ENCODE measurements at regions not wholly inside any gene's neighbourhood (a gene's known extent, or its start where the extent isn't known, plus 50 kb on each side); places are given as distances from the start of the nearest gene placed in this dataset.
"Not testable (repeated sequence)": the region's sequence is repeated elsewhere in the genome, so short reads cannot be mapped to it uniquely, and the experiment has no call there.

DNA sequence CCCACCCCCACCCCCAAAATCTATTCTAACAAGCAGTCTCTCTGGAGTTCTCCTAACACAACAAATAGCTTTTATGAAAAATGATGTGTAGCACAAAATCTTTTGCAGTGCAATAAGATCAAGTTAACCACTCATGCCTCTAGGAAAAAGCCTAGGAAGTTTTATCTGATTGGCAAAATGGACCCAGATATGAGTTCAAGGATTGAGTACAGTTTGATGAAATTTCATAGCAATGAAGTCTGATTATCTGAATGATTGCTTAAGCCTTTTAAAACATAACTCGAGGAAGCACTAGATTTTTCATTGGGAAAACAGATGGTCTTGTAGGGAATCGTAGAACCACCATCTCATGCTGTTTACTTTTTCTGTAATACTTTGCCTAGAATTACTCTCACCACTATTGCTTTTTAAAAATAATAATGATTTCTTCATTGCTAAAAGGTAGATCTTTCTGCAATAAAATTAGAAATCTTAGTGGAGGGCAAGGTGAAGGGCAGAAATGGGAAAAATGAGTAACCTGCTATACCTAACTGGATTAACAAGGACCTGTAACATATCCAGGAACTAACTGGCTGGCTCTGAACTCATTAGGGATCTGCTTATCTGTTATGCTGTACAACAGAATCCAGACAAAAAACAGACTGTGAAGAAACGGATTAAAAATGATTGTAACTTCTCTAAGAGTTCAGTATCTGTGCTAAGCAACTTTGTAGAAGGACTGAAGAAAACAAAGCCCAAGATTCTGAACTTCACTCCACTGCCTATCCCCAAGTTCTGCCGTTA, 73.7 kb upstream of the ETAA1 start:
- no peak for DNase-seq

DNA sequence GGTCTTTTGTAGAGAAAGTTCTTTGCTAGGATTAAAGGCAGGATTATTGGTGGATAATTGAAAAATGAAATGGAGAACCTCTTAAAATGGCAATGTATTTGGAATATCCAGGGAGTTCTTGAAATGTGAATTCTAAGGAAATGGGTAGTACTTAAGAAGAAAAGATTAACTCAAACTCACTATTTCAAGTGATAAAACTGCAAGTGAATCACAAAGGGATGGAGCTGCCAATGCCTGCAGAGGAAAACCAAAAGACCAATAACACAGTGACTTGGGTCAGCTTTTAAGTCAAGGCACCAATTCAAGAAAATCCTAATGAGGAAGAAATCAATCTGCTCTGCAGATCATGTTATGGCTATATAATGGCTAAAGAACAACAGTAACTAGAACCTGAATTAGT, 67.6 kb upstream of the ETAA1 start:
- no peak for DNase-seq

DNA sequence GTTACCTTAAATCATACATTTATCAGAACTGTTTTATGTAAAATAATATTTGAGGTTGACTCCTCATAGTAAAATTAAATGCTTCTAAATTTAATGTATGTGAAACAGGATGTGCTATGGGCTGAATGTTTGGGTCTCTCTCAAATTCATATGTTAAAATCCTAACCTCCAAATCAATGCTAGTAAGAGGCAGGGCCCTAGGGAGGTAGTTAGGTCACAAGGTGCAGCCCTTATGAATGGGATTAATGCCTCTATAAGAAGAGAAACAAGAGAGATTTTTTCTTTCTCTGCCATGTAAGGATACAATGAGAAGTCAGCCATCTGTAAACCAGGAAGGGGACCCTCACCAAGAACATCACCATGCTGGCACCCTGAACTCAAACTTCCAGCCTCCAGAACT, 67.2 kb upstream of the ETAA1 start:
- no peak for DNase-seq

DNA sequence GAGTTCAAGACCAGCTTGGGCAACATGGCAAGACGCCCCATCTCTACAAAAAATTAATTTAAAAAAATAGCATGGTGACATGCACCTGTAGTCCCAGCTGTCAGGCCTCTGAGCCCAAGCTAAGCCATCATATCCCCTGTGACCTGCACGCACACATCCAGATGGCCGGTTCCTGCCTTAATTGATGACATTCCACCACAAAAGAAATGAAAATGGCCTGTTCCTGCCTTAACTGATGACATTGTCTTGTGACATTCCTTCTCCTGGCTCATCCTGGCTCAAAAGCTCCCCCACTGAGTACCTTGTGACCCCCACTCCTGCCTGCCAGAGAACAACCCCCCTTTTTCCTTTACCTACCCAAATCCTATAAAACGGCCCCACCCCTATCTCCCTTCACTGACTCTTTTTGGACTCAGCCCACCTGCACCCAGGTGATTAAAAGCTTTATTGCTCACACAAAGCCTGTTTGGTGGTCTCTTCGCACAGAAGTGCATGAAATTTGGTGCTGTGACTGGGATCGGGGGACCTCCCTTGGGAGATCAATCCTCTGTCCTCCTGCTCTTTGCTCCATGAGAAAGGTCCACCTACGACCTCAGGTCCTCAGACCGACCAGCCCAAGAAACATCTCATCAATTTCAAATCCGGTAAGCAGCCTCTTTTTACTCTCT, 65.6 kb upstream of the ETAA1 start:
- not testable (repeated sequence) for DNase-seq

DNA sequence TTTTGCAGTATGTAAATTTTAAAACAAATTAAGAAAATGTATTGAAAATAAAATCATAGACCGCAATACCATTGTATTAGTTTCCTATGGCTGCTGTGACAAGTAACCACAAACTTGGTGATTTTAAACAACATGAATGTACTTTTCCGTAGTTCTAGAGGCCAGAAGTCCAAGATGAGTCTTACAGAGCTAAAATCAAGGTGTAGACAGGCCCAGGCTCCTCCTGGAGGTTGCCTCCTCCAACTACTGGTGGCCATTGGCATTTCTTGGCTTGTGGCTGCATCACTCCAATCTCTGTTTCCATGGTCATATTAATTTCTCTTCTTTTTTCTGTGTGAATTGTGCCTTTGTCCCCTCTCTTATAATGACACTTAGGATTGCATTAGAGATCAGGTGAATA, 59.2 kb upstream of the ETAA1 start:
- DNase-seq: no peak

DNA sequence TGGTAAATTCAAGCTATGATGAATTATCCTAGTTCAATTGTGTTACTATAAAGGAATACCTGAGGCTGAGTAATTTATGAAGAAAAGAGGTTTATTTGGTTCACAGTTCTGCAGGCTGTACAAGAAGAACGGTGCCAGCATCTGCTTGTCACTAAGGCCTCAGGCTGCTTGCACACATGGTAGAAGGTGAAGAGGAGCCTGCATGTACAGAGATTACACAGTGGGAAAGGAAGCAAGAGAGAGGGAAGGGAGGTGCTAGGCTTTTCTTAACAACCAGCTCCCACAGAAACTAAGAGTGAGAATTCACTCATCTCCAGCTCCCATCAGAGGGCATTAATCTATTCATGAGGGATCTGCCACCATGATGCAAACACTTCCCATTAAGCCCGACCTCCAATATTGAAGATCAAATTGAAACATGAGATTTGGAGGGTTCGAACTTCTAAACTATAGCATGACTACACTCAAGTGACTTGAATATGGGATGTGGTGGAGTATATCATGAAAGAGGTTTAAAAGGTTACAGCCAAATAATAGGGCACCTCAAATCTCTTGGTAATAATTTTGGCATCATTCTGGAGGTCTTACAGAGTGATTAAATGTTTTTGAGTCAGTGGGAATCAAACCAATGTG, 58.4 kb upstream of the ETAA1 start:
- no peak for DNase-seq

DNA sequence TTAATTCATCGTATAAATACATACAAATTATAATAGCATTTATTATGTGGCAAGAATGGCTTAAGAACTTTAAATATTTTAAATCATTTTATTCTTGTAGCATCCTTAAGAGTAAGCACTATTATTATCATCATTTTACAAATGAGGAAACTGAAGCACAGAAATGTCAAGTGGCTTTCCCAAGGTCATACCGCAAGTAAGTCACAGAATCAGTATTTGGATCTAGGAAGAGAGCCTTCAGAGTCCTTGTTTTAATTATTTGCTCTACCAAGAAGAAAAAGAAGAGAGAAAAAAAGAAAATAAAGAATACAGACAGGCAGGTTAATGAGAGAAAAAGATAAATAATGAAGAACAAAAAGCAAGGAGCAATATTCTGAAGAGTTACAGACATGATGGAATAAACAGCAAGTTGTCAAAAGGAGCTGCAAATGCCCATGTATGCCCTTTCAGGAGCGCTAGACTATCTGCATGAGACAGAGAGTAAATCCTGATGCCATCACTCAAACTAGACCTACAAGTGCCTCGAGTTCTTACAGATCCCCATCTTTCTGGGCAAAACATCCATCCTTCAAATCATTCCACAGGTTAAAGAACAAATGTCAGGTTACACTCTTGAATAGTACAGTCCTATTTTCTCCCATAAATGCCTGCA, 57.8 kb upstream of the ETAA1 start:
- DNase-seq: no peak

DNA sequence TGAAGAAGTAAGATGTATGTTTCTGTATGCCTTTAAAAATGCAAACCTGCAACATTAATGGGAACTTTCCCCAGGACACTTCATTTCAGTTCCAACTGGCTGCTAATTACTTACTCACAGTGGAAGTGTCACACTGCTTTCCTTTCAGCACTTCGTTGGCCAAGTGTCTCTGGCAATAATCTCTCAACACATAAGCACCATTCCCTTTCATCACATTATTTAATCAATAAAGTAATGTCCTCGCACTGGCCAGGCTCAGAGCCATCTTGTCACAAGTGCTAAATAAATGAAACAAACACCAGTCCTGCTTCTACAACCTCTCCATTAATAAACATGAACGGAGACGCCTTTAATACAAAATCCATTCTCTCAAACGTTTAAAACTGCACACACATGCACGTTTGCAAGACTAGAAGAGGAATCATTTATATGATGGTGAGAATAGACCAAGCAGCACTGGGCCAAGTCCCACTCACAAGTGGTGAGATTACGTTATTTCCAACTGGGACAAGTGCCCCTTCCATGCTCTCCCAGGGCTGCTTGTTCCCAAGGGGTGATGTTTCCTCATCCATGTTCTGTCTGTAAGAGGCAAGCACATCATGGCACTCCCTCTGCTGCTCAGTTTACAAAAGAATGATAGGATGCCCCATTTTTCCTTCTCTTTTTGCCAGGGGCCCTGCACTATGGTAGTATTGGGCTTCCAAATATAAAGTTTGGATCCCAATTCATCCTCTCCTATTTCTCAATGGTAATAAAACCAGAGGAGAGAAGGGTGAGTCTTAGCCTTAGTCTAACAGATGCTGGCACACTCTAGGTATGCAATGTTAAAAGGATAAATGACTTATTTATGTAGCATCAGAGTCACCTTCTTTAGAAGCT, 56.8 kb upstream of the ETAA1 start:
- DNase-seq: no peak

DNA sequence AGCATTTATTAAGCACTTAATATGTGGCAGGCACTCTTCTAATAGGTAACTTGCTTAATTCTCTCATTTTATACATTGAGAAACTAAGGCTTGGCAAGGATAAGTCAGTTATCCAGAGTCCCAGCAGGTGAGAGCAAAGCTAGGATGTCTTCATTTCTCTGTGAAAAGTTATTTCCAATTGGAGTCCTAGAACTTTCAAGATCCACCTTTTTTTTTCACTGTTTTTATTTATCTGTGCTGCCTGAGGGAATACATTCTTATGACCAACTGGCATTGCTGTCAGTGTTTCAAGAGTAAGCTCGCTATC, 56.2 kb upstream of the ETAA1 start:
- no peak for DNase-seq

DNA sequence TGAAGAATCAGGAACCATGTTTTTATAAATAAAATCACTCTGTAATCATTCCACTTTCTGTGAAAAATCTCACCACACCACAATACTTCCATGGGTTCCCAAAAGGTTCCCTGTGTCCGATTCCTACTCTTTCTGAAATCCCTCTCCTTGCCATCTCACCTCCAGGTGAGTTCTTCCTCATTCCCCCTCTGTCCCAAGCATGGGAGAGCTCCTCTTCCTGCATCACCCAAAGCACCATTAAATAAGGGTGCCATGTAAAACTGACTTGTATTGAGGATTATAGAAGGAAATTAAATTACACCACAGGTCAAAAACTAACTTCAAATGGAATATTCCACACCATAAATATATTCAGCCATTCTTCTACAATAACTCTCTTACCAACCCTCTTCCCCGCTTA, 55.8 kb upstream of the ETAA1 start:
- no peak for DNase-seq

DNA sequence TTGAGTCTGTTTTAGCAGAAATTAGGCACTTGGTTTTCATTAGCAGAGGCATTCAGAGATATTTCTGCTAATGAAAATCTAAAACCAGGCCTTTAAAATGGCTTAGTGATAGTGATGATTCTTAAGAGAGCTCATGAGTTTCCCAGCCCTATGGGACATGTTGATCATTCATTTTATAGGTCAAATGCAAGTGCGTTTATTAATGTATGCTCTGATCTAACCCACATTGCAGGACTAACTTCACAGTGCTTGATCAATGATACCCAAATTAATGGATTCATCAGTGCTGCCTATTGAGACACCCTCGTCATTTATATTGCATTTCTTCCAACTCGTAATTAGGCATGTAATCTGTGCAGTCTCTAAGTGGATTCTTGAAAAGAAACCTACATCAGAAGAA, 54.7 kb upstream of the ETAA1 start:
- DNase-seq: no peak

DNA sequence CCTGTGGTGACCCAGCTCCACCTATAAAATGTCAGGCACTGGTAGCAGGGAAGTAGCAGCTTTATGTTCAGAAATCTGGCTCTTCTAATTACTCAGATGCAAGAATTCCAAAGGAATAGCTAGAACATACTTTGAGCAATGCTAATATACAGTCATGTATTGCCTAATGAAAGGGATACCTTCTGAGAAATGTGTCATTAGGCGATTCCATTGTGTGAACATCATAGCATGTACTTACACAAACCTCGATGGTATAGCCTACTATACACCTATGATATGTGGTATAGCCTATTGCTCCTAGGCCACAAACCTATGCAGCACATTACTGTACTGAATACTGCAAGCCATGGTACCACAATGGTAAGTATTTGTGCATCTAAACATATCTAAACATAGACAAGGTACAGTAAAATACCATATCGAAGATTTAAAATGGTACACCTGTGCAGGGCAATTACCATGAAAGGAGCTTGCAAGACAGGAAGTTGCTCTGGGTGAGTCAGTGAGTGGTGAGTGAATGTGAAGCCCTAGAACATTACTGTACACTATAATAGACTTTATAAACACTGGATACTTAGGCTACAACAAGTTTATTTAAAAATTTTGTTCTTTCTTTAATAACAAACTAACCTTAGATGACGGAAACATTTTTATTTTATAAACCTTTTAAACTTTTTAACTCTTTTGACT, 50.3 kb upstream of the ETAA1 start:
- DNase-seq: no peak
